Sigmoid colon (tissue), 4 donors: ENCODE measurements at regions not wholly inside any gene's neighbourhood (a gene's known extent, or its start where the extent isn't known, plus 50 kb on each side); places are given as distances from the start of the nearest gene placed in this dataset.

Experiments
- POLR2A ChIP-seq, 2 donors: fragments of 450-650 bp; IDR thresholded peaks; one replicate each; pipeline ENCODE4 v1.6.1; 2016; ENCODE audit warnings: antibody characterized with exemption in 2 of 2, mild to moderate bottlenecking in 2 of 2, moderate library complexity in 2 of 2
- POLR2AphosphoS5 ChIP-seq, 4 donors: sonication (generic); formaldehyde crosslinking; IDR thresholded peaks; one replicate each; pipeline ENCODE4 v1.6.1; 2017; ENCODE audit warnings: antibody characterized with exemption in 4 of 4
- TF ChIP-seq, protein P1 (sequence below), 4 experiments: fragments of 450-650 bp in 3 of 4; fragments of 200-600 bp in 1 of 4; IDR thresholded peaks; one replicate each; pipeline ENCODE4 v1.5.1; 2016 to 2019; ENCODE audit warnings: antibody characterized with exemption in 4 of 4, mild to moderate bottlenecking in 3 of 4, moderate library complexity in 2 of 4

DNA sequence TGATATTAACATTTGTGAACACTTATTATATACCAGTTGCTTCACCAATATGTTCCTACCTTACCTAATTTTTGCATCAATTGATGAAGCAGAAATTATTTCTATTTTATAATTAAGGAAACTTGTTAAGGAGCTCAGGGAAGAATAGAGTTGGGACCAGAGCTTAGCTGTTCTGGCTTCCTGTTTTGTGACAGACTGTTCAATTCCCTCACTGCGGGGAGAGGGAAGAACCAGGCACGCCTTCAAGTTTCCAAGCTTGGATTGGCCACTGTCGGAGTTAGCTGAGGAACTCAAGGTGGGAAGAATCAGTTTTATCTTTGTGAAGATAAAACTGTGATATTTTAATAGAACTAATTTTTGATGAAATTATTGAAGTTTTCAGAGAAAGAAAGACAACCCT lies 142.3 kb upstream of the LMO4 start:
- TF ChIP-seq POLR2A (IDR thresholded peaks at IDR 0.05) (no peak), POLR2AphosphoS5 (IDR thresholded peaks at IDR 0.05) (no peak)
- TF ChIP-seq, protein P1, sequence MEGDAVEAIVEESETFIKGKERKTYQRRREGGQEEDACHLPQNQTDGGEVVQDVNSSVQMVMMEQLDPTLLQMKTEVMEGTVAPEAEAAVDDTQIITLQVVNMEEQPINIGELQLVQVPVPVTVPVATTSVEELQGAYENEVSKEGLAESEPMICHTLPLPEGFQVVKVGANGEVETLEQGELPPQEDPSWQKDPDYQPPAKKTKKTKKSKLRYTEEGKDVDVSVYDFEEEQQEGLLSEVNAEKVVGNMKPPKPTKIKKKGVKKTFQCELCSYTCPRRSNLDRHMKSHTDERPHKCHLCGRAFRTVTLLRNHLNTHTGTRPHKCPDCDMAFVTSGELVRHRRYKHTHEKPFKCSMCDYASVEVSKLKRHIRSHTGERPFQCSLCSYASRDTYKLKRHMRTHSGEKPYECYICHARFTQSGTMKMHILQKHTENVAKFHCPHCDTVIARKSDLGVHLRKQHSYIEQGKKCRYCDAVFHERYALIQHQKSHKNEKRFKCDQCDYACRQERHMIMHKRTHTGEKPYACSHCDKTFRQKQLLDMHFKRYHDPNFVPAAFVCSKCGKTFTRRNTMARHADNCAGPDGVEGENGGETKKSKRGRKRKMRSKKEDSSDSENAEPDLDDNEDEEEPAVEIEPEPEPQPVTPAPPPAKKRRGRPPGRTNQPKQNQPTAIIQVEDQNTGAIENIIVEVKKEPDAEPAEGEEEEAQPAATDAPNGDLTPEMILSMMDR (IDR thresholded peaks at IDR 0.05), result no peak
